Activated naive CD4-positive, alpha-beta T cell treated with Interleukin-2 at 50 U/mL for 16 hours (primary cell): ENCODE measurements at regions not wholly inside any gene's neighbourhood (a gene's known extent, or its start where the extent isn't known, plus 50 kb on each side); places are given as distances from the start of the nearest gene placed in this dataset.

Source experiments
- DNase-seq: peaks from one replicate; pipeline ENCODE4 v3.0.0-alpha.2; 2020

DNA sequence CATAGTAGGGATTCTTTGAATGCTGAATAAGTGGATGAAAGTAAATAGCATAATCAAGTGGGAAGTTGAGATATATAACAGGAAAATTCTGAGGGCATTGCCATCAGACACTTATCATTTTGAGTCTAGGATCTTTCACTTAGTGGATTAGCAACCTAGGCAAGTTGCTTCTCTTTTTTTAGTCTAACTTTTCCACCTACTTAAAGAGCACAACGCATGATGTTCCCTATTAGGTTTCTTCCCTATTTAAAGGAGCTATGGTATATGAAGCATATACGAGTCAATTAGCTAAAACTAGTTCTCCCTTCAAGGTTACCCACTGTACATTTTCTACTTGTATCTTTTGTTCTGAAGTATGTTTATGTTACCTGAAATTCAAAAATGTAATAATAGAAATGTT, 67.1 kb upstream of the HS3ST1 start:
- no peak for DNase-seq

DNA sequence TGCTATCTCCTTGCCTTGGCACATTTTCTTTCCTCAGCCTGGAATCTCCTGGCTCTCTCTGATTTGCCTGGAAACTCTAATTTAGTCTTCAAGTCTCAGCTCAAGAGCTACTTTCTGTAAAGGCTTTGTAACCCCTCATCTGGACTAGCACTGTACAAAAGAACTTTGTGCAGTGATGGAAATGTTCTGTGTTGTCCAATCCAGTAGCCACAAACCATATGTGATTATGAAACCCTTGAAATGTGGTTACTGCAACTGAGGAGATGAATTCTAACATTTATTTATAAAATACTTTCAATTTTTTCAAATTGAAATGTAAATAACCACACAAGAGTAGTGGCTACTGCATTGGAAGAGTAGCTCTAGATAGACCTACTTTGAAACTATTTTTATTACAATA, 66.6 kb upstream of the HS3ST1 start:
- DNase-seq: no peak

DNA sequence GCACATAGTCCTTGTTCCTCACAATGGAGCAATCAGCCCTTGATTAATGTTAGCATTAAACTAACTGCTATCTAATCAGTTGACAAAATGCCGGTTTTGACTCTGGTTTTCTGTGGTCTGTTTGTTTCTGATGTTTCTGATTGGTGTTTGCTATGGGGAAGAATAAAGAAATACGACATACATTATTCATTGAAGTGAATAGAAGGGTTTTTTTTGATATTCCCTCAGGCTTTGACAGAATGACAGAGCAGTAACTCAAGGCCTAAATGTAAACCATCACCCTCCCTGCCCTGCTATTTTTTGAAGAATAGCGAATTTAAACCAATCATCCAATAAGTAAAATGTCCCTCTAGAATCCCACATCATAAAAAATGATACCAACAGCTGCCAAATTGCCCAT, 65.5 kb upstream of the HS3ST1 start:
- DNase-seq: no peak

DNA sequence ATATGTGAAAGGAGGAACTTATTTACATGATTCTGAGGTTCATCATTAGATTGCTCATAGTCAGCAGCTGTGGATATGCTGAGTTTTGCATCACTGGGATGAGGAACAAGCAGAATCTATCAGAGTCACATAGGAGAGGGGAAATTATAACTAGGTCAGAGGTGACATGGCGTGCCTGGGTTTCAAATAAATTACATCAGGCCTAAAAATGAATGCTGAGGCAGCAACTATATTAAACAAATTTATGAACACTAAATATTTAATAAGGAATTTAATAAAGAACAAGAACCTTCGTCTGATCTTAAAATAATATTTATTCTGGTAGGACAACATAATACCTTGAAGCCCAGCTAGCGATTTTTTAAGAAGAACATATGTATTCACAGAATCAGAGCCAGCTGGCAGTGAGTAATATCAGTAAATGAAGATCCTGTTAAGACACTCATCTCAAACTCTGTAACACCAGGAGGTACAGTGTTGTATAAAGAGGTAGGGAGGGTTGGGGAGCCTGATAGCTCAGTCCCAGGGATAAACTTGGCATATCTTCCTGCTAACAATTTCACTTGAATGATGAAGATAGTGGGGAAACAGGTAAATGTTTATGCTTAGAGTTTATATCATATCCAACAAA, 60.9 kb upstream of the HS3ST1 start:
- no peak for DNase-seq

DNA sequence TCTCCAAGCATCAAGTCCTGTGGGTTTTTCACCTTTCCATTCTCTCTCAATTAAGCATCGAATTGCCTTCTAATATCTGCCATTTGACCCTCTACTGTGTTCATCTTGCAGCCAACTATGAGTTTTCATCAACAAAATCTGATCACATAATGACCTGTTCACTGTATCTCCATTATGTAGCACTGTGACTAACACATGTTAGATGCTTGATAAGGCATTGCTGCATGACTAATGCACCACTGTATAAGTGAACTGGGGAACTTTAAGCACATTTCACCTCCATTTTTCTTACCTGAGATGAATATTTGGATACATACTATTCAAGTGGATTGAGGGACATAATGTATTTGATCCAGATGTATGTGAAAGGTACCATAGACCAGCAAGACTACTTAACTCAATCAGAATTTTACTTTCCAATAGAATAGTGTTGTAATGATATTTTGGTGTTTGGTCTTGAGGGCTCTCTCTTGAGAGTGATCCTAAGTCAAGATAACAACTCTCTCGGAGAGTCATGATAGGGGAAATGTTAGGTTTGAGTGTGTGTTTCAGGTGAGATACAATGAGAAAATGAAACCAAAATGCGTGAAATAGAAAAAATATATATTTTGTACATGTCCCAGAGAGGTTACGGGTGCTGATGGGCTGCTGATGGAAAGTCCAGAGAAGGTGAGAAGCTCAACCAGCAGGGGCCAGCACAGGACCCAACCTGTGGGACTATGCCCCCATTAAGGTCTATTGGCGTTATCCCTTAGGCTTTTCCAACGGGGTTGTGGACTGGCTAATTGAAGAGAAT, 60.2 kb upstream of the HS3ST1 start:
- DNase-seq: no peak

DNA sequence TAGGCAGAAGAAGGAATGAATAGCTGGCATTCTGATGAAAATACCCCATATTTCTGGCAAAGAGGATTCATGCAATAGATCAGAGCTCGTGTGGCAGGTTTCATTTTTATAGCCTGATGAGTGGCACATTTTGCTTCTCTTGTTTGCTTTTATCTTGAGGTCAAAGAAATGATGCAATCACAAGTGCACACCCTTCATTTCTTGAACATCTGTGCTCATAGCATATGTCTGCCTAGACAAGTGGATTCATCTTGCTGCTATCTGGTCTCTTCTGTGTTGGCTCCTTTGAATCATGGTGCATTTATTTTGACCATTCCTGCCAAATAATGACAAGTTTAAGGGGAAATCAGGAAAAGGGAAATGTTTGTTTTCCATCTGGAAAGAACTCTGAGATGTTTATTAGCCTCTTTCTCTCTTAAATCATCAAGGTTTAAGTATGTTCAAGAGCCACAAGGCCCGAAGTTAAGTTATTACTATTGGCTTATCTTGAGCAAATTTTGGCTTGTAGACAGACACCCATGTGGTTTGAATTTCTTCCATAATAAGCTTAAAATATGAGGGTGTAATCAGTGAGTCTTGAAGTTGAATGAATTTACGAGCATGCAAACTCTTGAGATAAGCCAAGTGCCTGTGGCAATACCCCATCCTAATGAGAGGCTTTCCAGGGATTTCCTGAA, 59.3 kb upstream of the HS3ST1 start:
- no peak for DNase-seq

DNA sequence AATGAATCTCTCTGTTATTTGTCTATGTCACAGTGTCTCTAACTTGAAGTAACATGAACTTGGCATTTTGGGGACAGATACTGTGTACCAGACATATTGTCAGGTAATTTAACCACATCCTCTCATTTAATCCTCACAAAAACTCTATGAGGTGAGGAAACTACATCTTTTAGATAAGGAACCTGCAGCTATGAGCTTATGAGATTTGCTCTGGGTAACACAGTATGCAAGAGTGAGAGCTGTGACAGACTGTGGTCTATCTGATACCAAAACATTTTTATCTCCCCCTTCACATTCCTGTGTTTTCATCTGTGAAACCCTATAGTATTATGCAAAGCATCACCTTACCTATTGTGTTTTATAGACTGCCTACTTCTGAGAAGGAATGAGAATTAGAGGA, 58.4 kb upstream of the HS3ST1 start:
- DNase-seq: no peak

DNA sequence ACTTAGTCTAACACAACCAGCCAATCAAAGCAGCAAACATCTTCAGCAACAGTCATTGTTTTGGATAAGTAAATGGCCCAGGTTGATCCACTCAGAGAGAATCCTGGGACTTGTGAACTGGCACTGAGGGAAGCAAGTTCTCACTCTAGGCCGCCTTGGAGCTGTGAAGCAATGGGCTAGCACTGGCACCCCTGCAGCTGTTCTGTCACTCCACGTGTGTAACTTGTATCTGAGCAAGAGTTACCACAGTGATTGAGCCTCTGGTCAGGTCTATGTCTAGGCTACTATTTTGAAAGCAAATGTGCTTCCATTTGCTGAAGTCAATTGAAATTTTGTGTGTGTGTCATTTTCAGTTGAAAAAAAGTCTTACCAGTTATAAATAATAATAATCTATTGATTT, 57.2 kb upstream of the HS3ST1 start:
- DNase-seq: no peak

DNA sequence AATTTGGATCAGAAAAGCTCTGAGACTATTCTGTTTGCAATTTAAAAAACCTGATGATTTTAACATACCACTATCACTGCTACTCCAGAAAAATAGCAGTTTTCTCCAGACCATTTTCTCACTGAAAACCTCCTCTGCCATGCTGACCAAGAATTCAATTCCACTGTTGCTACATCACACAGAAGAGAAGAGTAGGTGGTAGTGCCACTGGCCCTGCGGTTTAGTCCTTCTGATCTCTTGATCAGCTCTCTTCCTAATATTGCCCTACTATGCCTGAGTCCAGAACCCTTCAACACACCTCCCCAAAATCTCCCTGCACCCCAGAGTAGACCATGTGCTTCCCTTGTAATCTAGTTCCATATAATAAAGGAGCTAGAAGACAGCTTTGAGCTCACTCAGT, 55.8 kb upstream of the HS3ST1 start:
- no peak for DNase-seq

DNA sequence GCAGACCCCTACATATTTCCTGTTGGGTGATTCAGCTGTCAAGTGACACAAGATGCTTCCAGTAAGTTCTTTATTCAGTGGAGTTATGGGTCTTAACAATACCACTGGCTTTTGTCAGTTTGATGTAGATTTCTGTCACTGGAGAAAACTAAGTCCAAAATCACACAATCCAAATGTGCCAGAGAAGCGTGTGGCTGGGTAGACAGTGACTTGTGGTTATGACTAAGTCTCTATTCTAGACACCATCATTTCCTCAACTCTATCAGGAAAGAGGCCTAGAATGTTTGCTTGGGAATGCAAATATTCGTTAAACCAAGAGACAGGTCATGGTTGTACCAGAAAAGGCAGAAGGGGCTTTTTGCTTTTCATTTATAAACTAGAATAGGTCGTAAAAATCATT, 54.4 kb upstream of the HS3ST1 start:
- no peak for DNase-seq

DNA sequence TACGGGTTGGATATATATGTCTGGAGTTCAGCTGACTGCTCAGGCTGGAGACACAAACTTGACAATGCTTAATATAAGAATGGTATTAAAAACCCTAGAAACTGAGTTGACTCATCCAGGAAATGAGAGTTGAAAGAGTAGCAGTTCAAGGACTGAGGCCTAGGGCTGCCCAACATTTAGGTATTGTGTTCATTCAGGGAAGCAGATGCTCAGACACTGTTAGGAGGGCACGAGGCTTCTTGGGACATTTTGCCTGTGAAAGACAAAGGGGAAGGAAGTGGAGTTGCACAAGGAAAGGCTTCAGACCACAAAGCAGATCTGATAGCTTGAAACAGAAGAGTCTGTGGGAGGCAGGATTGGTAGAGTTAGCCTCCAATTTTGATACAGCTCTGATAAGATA, 52.0 kb upstream of the HS3ST1 start:
- DNase-seq: no peak
